T47D (cell line): ENCODE measurements at regions not wholly inside any gene's neighbourhood (a gene's known extent, or its start where the extent isn't known, plus 50 kb on each side); places are given as distances from the start of the nearest gene placed in this dataset.
A peak's percentile ranks its signal among the peaks of the same experiment; 100 is the strongest.
"Not testable (repeated sequence)": the region's sequence is repeated elsewhere in the genome, so short reads cannot be mapped to it uniquely, and the experiment has no call there.

Source experiments
- DNase-seq, 2 experiments: peaks; one replicate each; pipeline versions ENCODE4 v3.0.0 to v3.0.0-alpha.2; 2011 to 2012; ENCODE audit warnings: low read depth in 1 of 2, low spot score in 1 of 2
- JUND ChIP-seq: IDR thresholded peaks from 2 replicates; pipeline ENCODE4 v1.6.1; 2012; ENCODE audit warnings: low read depth
- in situ Hi-C: cut with HindIII; loops from 2 replicates; pipeline ENCODE4 v1.10.0; 2016; ENCODE audit warnings: low sequenced_read_pairs, low pct_unique_long_range_greater_than_20kb

DNA sequence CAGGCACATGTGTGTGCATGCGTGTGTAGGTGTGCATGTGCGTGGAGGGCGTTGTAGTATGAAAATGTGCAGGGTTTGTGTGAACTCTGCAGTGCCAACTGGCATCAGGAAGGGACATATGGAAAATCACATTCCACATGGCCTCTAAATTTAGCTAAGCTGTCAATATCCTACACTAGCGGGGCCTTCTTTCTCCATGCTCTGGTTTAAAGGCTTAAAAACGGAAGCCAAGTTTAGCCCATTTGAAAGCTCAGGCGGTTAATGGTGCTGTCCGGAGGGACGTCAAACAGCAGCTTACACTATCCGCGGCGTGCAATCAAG lies 144.1 kb upstream of the NOCT start:
- no peak for TF ChIP-seq JUND
- in situ Hi-C loops: no loop called here
- no peak for DNase-seq

DNA sequence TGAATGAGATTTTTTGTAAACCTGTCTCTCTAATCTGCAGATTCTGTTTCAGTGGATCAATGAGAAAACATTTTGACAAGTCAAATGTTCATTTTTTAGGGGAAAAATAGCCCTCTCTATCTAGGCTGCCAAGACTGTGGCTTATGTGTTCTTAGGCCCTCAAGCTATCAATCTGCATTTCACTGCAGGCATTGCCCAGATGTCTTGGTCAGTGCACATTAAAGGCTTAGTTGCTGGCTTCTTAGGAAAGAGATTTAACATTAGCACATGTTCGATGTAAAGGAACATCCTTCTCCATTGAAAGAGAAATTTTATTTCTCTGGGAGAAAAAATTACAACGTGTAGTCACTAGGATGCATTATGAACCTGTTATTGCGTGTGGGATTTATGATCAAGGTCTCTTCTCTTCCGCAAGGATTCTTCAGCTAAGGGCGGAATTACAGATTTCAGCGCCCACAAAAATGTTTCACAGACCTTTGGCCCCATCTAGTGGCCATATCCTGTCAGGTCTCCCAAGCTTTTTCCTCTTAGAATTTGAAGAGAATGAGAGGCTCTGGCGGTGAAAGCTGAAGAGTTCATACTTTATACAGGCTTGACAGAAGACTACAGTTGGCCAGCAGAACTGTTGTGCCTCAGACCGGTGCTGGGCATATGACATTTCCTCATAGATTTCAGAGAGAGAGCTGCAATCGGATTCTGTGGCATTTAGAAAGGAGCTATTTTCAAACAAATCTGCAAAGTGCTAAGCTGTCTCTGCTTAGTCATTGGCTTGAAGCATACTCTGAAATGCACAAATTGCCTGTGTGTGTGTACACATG lies 144.6 kb upstream of the NOCT start:
- TF ChIP-seq JUND: no peak
- peak in 1 of 2 experiments; percentile 88 for DNase-seq
- in situ Hi-C loops: no loop called here

DNA sequence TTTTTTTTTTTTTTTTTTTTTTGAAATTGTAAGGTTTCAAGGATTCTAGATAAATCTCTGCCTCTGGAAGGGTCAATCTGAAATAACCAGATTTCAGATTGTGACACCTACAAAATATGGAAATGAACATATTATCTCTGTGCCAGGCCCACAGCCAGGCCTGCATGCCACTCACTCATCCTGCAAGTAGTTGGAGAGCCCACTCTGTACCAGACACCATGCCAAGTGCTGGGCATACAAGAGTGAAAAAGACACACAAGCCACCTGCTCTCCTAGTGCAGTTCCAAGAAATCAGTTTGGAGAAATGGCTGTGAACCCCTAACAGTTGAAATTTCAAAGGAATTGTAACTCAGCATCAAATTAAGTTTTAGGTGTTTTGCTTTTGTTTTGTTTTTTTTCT lies 145.9 kb upstream of the NOCT start:
- in situ Hi-C loops: no loop called here
- TF ChIP-seq JUND: no peak
- no peak for DNase-seq

DNA sequence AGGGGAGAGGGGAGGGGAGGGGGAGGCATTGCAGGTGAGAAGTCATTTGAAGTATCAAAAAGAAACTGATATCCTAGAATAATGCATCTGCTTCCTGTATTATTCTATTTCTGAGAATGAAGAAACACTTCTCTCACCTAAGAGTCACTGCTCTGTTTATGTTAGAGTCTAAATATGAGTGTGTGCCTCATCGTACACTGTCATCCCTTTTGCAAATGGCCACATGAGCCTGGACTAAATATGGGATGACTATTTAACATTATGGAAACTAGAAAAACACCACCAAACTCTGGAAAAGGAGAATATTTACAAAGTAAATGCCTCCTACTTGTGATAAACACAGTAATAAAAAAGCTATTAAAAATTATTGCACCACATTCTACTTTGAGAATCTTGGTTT lies 146.4 kb upstream of the NOCT start:
- TF ChIP-seq JUND: no peak
- no peak for DNase-seq
- in situ Hi-C loops: no loop called here

DNA sequence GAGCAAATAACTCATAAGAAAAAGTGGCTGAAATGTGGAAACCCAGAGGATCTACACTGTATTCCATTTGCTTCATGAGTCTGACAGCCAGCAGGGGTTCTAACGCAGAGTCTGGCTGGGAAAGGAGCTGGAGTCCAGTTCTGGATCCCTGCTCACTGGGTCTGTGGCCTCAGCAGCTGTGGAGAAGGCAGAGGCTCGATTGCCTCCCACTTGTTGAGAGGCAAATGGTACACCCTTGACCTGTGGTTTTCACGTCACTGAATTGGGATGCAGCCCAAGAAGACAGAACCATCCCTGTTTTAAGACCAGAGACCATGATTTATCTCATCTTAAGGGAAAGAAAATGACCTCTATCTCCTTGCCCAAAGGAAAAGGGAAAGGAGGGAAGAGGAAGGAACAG lies 147.0 kb upstream of the NOCT start:
- DNase-seq: no peak
- no peak for TF ChIP-seq JUND
- in situ Hi-C loops: no loop called here

DNA sequence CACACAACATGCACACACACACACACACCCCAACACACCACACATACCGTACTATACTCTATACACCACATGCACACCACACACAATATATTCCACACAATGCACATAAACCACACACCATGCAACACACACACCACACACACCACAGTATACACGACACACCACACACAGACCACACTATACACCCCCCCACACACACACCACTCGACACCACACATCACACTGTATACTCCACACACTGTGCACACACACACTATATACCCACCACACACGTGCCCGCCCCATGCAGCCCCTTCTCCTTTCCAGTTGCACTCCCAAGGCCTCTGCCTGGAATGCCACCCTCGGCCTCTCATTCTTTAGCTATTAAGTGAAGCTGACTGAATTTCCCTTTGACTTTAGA lies 148.2 kb upstream of the NOCT start:
- in situ Hi-C loops: no loop called here
- no peak for DNase-seq
- TF ChIP-seq JUND: no peak

DNA sequence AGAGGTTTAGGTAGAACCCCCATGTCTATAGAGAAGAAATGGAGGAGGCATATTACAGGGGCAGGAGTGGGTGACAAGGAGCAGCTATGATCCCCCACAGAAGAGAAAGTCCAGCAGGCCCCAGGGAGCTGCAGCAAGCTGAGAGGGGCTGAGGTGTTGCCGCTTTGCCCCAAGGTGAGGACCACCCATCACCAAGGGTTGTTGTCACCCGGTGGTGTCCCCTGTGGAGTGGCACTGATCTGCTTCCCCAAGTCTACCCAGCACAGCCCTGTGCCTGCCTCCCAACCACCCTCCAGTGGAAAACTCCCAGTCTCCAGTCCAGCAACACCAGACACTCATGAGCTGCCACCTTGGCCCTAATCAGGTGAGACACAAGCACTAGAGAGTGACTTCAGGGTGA lies 149.3 kb upstream of the NOCT start:
- in situ Hi-C loops: no loop called here
- DNase-seq: no peak
- no peak for TF ChIP-seq JUND

DNA sequence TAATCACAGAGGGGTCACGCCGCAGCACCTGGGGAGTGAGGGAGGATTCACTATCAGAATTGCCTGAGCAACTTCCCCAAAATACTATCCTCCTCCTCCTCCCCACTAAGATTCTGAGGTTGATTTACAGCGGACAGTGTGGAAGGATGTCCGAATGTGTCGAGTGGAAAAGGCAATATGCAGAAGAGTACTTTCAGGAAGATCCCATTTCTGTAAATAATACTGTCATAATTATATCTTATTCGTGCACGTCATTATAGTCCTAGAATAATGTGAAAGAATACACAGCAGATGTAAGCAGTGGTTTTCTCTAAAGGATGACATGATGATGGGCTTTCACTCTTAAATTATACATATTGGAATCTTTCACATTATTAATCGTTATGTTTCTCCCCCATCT lies 149.8 kb upstream of the NOCT start:
- DNase-seq: no peak
- TF ChIP-seq JUND: no peak
- in situ Hi-C loops: no loop called here

DNA sequence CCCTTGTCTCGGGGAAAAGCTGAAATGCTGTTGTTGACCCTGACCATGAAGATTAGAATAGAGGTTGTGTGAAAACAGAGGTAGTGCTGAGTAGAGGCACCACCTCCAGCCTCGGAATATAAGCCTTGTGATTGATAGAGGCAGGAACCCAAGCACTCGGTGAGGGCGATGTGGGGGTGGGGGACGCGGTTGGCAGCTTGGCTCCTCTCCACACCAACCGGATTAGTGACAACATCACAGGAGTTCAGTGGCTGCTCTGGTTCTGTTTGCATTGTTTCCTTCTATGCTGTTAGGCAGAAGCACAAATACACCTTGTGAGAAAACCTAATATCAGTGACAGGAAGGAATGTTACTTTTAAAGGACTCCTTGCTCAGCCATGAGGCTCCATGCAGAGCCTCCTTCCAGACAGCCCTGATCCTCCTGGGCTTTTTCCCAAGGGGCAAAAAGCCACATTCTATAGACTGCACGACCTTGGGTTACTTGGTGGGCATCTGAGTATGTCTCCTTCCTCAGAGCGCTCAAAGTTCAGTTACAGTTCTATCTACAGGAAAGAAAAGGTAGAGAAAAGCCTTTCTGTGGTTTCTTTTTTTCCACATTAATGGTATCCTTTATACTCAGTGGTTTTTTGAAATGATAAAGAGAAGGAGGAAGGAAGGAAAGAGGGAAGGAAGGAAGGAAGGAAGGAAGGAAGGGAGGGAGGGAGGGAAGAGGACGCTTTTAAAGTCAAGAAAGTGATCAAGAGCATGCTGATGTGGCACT lies 150.4 kb upstream of the NOCT start:
- DNase-seq: peak in 1 of 2 experiments; percentile 77
- TF ChIP-seq JUND: no peak
- in situ Hi-C loops: no loop called here

DNA sequence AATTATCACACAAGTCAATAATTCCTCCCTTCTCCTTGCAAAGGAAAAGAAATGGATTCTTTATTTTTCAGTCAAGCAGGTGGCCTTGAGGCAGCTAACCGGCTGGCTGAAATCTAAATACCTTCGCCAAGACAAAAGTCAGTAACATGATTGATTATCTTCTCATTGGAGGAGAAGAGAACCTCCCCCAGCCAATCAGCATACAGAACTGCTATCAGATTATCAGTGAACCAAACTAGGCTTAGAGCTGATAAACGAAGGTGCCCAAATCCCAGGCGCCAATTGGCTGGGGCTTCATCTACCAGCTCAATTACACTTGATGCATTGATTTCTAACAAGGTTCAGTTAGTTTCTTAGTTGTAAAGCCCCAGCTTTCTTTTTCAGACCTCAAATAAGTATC lies 152.4 kb upstream of the NOCT start:
- DNase-seq: no peak
- in situ Hi-C loops: no loop called here
- no peak for TF ChIP-seq JUND

DNA sequence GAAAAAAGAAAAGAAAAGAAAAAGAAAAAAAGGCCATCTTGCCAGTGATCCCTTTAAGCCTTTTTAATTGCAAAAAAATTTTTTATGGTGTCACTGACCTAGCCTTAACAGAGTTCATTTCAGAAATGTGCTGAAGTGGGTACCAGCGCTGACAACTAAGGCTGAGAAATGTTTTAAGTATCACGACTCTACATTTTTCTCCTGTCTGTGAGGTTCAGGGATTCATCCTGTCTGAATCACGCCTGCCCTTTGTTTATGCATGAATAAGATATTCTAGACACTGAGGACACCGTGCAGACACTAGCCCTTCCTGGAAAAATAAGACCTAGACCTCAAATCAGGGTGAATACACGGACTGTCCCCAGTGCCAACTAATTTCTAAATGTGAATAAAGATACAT lies 154.4 kb upstream of the NOCT start:
- no peak for TF ChIP-seq JUND
- in situ Hi-C loops: no loop called here
- DNase-seq: no peak

DNA sequence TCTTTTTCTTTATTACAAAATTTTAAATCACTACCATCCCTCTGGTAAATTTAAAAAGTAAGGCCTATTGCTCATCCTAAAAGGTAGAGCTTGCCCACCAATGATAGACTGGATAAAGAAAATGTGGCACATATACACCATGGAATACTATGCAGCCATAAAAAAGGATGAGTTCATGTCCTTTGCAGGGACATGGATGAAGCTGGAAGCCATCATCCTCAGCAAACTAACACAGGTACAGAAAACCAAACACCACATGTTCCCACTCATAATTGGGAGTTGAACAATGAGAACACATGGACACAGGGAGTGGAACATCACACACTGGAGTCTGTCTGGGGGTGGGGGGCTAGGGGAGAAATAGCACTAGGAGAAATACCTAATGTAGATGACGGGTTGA lies 155.2 kb upstream of the NOCT start:
- DNase-seq, in situ Hi-C loops: not testable (repeated sequence)

DNA sequence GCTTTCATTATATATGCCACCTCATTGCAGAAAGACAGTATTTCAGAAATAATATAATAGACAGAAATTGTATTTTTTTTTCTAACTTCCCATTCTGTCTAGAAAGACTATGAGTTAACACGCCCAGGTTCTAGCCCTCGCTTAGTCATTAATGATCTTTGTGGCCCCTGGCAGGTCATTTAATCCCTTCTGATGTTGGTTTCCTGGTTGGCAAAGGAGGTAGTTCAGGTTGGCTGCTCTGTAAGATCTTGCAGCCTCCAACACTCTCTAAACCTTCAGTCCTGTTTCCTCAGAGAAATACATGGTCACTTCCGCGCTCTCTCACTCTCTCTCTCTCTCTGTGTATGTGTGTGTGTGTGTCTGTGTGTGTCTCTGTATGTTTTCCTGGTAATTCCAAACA lies 156.3 kb upstream of the NOCT start:
- no peak for DNase-seq
- in situ Hi-C loops: no loop called here
- TF ChIP-seq JUND: no peak
